Thyroid gland (tissue), 4 donors: ENCODE measurements at regions not wholly inside any gene's neighbourhood (a gene's known extent, or its start where the extent isn't known, plus 50 kb on each side); places are given as distances from the start of the nearest gene placed in this dataset.
"Not testable (repeated sequence)": the region's sequence is repeated elsewhere in the genome, so short reads cannot be mapped to it uniquely, and the experiment has no call there.

Experiments
- DNase-seq, 2 donors: peaks; one replicate each; pipeline ENCODE4 v3.0.0-alpha.2; 2019
- H3K27ac ChIP-seq, 3 donors: fragments of 200-600 bp; sonication (generic); 1 replicate in 2 of 3; 2 replicates in 1 of 3; pipeline ENCODE4 v1.5.1; 2016 to 2019; ENCODE audit warnings: mild to moderate bottlenecking in 1 of 3, moderate library complexity in 1 of 3
- H3K27me3 ChIP-seq: fragments of 200-600 bp; sonication (generic); one replicate; pipeline ENCODE4 v1.5.1; 2019
- H3K36me3 ChIP-seq, 2 donors: fragments of 200-600 bp; sonication (generic); one replicate each; pipeline ENCODE4 v1.5.1; 2016 to 2019
- H3K4me1 ChIP-seq, 2 donors: fragments of 200-600 bp; sonication (generic); one replicate each; pipeline ENCODE4 v1.5.1; 2017 to 2019
- H3K4me3 ChIP-seq, 3 donors: fragments of 200-600 bp; sonication (generic); replicated peaks in 1 of 3; 1 replicate in 2 of 3; 2 replicates in 1 of 3; pipeline ENCODE4 v1.5.1; 2016; ENCODE audit warnings: mild to moderate bottlenecking in 1 of 3
- H3K9me3 ChIP-seq: fragments of 200-600 bp; sonication (generic); one replicate; pipeline ENCODE4 v1.5.1; 2017
- CTCF ChIP-seq, 6 experiments: fragments of 200-600 bp in 3 of 6; fragments of 450-650 bp in 3 of 6; sonication (generic) in 3 of 6; IDR thresholded peaks; one replicate each; pipeline ENCODE4 v1.5.1; 2016 to 2019; ENCODE audit warnings: antibody characterized with exemption in 6 of 6, mild to moderate bottlenecking in 2 of 6, inconsistent platforms in 1 of 6, moderate library complexity in 1 of 6
- POLR2A ChIP-seq, 2 donors: fragments of 450-650 bp; IDR thresholded peaks; one replicate each; pipeline ENCODE4 v1.6.1; 2017; ENCODE audit warnings: antibody characterized with exemption in 2 of 2, mild to moderate bottlenecking in 2 of 2, moderate library complexity in 1 of 2
- WGBS, 2 donors: methylation state at CpG; one replicate each; pipeline ENCODE4 v1.1.5; 2017; 5-methylcytosine and 5-hydroxymethylcytosine counted together
- intact Hi-C: fragments of 100-400 bp; cut with DNase I; formaldehyde crosslinking; loops from one replicate; pipeline ENCODE4 v1.15.1; 2023

GRCh38 chr7:142450695-142451094, 192.8 kb upstream of the PRSS58 start:
- Histone ChIP-seq H3K9me3 (no peaks in the 10 kb centered on the region), H3K27me3 (no peaks in the 10 kb centered on the region), H3K4me1 (no peaks in the 10 kb centered on the region), H3K27ac (no peak overlapping the region), H3K4me3 (no peak overlapping the region), H3K36me3 (no peaks in the 10 kb centered on the region)
- TF ChIP-seq POLR2A (IDR thresholded peaks at IDR 0.05) (no peak), CTCF (IDR thresholded peaks at IDR 0.05) (no peak)
- WGBS, 2 donors, result 75 to 100% methylated on average over 1 to 2 of the region's 2 CpGs
- intact Hi-C loops, result no loop called here
- no peak for DNase-seq

GRCh38 chr7:142450206-142450605, 192.3 kb upstream of the PRSS58 start:
- H3K9me3 ChIP-seq, result no peaks in the 10 kb centered on the region
- WGBS, 2 donors, result 76 to 81% methylated on average over 8 of the region's 8 CpGs
- H3K36me3 ChIP-seq, result no peaks in the 10 kb centered on the region
- no peak for TF ChIP-seq CTCF (IDR thresholded peaks at IDR 0.05)
- H3K27ac ChIP-seq, result no peak overlapping the region
- no peaks in the 10 kb centered on the region for H3K27me3 ChIP-seq
- DNase-seq, result no peak
- intact Hi-C loops, result no loop called here
- H3K4me3 ChIP-seq, result no peak overlapping the region
- H3K4me1 ChIP-seq, result no peaks in the 10 kb centered on the region

GRCh38 chr7:142448857-142449256, 191.0 kb upstream of the PRSS58 start:
- H3K4me1 ChIP-seq, H3K9me3 ChIP-seq, intact Hi-C loops, H3K27me3 ChIP-seq, H3K36me3 ChIP-seq, DNase-seq, H3K4me3 ChIP-seq, H3K27ac ChIP-seq: not testable (repeated sequence)
- WGBS, 2 donors, result 85 to 87% methylated on average over 8 of the region's 8 CpGs

- no peak for DNase-seq
- intact Hi-C loops, result no loop called here
- Histone ChIP-seq H3K36me3 (no peaks in the 10 kb centered on the region), H3K27me3 (no peaks in the 10 kb centered on the region), H3K9me3 (no peaks in the 10 kb centered on the region), H3K27ac (no peak overlapping the region), H3K4me3 (no peak overlapping the region), H3K4me1 (no peaks in the 10 kb centered on the region)
- TF ChIP-seq CTCF (IDR thresholded peaks at IDR 0.05) (no peak), POLR2A (IDR thresholded peaks at IDR 0.05) (no peak)
- 80 to 87% methylated on average over 2 of the region's 2 CpGs for WGBS, 2 donors
Observed at GRCh38 chr7:142447762-142448161, 189.9 kb upstream of the PRSS58 start.

- intact Hi-C loops, result no loop called here
- no peaks in the 10 kb centered on the region for H3K36me3 ChIP-seq
- H3K4me1 ChIP-seq, result no peaks in the 10 kb centered on the region
- H3K27ac ChIP-seq, result no peak overlapping the region
- no peak for TF ChIP-seq CTCF (IDR thresholded peaks at IDR 0.05)
- no peak for TF ChIP-seq POLR2A (IDR thresholded peaks at IDR 0.05)
- no peak overlapping the region for H3K4me3 ChIP-seq
- WGBS, 2 donors, result 62 to 67% methylated on average over 7 of the region's 7 CpGs
- no peaks in the 10 kb centered on the region for H3K27me3 ChIP-seq
- no peak for DNase-seq
- H3K9me3 ChIP-seq, result no peaks in the 10 kb centered on the region
Observed at GRCh38 chr7:142445019-142445686, 187.3 kb upstream of the PRSS58 start.
